ENCODE measurements at regions not wholly inside any gene's neighbourhood (a gene's known extent, or its start where the extent isn't known, plus 50 kb on each side); places are given as distances from the start of the nearest gene placed in this dataset.

DNA sequence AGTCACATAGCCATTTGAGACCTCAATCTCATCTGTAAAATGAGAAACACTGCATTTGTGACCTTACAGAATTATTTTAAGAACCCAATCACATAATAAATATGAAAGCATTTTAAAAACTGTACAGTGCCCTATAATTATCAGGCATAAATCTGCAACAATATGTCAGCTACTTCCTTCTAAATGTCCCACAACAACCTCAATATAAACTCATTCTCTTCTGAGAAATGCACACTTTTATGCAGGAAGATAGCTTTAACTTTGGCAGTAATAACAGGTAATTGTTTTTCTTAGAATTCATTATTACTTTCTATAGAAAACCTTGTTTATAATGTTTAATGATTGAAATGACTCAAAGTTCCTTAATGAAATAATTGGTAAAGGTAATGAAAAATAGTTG lies 400.7 kb upstream of the AGTR1 start:
- no peak for DNase-seq (ENCODE audit: low spot score)

DNA sequence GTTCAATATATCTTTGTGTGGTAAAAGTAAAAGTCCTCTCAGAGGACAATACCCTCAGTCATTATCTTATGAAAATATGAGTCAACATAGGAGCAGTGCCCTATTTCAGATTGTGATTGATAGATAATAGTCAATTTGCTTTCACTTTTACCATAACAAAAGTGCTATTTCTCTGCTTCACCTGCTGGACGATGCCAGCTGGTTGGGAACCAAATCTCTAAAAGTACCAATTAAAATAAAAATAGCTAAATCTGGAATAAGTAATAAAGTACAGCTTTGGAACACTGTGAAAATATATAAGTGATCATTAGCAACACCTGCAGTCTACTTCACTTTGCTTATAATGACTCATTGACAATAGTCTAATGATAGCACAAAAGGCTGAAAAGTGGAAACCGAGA lies 390.3 kb upstream of the AGTR1 start:
- no peak for DNase-seq (ENCODE audit: low spot score)

DNA sequence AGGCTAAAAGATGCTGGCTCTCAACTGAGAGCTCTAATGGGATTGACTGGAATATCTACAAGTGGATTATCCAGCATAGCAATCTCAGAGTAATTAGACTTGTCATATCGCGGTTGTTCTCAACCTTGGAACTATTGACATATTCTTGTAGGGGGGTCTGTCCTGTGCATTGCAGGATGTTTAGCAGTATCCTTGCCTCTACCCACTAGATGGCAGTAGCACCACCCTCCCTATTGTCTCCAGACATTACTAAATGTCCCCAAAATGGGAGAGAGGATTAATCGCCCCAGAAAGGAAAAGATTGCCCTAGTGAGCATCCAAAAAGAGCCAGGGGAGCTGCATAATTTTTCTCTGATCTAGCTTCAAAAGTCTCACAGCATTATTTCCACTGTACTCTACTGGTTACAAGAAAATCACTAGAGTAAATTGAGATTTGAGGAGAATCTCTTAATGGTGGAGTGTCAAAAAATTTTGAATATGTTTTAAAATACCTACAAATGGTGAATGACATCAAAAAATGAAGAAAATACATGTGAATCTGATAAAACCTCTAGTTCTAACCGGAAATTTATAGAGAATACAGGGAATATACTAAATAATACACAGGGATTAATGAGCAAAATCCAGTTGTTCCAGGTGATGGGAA lies 388.2 kb upstream of the AGTR1 start:
- DNase-seq (ENCODE audit: low spot score): no peak

- DNase-seq (ENCODE audit: low spot score): no peak
These were observed 381.9 kb upstream of the AGTR1 start for GRCh38 chr3:148315756-148316155.

GRCh38 chr3:148318240-148318639 lies 379.5 kb upstream of the AGTR1 start:
- DNase-seq (ENCODE audit: low spot score): no peak

GRCh38 chr3:148319161-148319915 lies 378.4 kb upstream of the AGTR1 start:
- no peak for DNase-seq (ENCODE audit: low spot score)

DNA sequence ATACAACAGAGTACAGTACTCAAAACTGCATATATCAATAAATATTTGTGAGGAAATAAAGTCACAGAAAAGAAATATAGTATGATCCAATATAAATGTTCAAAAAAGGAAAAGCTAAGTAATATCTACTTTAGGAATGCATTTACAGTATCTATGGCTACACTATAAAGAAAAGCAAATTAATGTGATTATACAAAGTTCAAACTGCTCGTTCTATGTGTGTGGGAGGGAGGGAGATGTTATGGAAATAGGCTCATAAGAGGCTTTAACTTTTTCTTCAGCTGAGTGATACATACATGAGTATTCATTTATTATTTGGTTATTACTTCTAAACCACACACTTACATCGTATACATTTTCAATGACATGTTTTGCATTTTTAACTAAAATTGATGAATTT lies 377.7 kb upstream of the AGTR1 start:
- DNase-seq (ENCODE audit: low spot score): no peak

- DNase-seq (ENCODE audit: low spot score): no peak
These were observed 368.0 kb upstream of the AGTR1 start for GRCh38 chr3:148329481-148330235.

- no peak for DNase-seq (ENCODE audit: low spot score)
These were observed 367.2 kb upstream of the AGTR1 start for GRCh38 chr3:148330542-148330941.

- no peak for DNase-seq (ENCODE audit: low spot score)
These were observed 366.4 kb upstream of the AGTR1 start for GRCh38 chr3:148331081-148331846.

- DNase-seq (ENCODE audit: low spot score): no peak
These were observed 365.2 kb upstream of the AGTR1 start for GRCh38 chr3:148332509-148332908.

DNA sequence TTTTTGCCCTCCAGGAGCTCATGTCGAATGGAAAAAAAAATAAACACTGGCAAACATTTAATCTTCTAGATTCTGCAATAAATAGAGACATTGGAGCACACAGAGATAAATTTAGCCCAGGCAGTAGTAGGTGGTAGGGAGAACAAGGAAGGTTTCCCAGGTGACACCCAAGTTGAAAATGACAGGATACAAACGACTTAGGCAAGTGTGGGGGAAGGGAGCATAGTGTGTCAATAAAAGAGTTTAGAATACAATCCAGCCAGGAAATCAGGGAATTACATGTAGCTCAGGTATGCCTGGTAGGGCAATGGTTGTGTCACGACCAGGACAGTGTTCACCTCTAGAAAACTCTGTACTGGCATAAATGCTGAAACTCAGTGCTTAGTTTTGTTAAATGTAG lies 364.6 kb upstream of the AGTR1 start:
- DNase-seq (ENCODE audit: low spot score): no peak

DNA sequence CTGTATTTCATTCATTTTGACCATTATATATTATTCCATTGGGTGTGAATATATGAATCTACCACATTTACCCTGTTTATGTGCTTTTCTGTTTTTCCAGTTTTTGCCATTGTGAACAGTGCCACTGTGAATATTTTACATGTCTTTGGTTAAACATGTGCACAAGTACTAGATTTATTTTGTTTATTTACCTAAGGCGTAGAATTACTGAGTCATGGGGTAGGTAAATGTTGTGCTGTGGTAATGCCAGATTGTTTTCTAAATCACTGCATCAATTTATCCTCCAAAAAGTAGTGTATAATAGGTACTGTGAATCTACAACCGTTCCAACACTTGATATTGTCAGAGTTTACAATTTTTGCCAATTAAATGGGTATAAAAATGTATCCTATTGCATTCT lies 362.1 kb upstream of the AGTR1 start:
- DNase-seq (ENCODE audit: low spot score): no peak

GRCh38 chr3:148343416-148343815 lies 354.3 kb upstream of the AGTR1 start:
- DNase-seq (ENCODE audit: low spot score): no peak

DNA sequence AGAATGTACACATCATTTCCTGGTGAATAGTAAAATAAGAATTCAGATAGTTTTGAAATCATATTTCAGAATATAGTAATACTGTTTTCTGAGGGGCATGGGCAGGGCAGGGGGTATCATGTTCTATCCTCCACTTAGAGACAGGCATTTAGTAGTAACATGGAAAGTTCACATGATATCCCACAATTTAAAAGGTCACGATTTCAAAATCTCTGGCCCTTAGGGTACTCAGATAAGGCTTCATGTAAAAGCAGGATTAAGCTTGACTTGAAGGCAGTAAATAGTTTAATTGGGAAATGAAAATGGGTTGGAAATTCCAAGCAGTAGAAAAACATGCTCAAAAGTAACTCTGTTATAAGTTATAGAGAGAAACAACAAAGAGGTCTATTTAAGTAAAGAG lies 353.2 kb upstream of the AGTR1 start:
- no peak for DNase-seq (ENCODE audit: low spot score)

DNA sequence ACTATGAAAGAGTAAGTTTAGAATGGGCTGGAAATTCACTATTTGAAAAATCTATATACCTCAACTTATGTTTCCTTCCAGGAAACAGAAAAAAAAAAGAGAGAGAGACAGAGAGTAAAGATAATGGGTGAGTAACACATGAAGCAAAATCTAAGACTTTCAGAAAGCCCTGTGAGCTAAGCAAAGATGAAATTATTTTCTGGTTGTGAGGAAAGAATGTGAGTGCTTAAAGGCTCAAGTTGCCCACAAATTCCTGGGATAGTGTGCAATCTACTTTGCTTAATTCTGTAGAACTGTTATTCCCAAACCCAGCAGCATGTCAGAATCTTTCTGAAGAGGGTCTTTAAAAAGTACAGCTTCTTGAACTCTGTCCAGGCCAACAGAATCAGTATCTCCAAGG lies 337.7 kb upstream of the AGTR1 start:
- DNase-seq (ENCODE audit: low spot score): no peak

DNA sequence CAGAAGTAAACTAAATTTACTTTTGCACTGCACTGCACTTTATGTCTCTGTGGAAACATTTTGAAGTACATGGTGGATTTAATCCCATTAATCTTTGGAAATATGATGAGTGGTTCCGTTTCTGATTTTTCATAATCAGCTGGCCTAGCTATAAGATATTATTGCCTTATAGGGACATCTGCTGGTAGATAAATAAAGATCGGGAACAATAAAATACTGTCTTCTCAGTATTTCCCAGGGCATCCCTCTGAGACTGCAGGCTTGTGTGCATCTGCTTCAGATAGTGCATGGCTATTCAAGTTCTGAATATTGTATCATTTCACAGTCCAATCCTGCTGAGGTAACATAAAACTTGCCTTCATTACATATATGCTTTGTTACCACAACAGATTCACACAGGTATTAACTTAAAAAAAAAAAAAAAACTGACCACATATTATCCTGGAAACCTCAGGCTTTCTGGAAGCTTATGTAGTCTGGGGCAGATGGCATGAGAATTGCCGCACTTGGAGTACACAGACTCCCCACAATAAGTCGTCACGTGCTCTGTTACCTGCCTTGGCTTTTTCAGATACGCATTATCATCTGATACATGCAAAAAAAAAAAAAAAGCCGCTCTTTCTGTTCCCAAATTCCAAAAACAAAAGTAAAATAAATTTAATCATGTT lies 330.8 kb upstream of the AGTR1 start:
- no peak for DNase-seq (ENCODE audit: low spot score)

DNA sequence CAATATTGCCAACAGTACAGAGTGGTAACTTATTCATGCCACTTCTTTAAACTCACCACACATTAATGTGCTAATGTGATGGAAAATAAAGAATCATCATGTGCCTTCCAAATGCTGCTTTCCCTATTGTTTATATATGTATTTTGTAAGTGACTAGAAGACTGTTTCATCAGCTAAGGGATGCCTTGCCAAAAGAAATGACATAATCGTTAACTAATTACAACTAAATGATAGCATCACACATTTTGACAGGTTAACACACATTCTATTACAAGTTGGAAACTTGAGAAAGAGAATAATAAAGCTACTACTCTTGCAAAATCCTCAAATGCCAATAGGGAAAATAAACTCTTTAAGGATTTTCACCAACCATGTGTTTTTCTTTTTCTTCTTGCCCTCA lies 329.9 kb upstream of the AGTR1 start:
- DNase-seq (ENCODE audit: low spot score): no peak

DNA sequence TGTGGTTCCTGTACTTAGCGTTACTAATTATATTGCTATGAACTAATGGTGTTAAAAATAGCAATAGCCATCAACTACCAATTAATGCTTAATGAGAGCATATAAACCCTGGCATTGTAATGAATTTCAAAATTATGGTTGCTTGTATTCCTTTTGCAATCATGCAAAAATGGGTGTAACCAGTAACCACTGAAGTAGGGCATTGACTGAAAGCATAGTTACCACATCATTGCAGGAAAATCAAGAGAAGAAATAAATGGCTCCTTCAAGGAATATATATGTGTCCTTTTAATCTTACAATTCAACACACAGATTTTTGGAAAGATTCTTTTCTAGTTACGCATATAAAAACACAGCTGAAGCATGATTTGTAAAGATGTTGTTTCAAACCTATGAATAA lies 328.3 kb upstream of the AGTR1 start:
- no peak for DNase-seq (ENCODE audit: low spot score)

DNA sequence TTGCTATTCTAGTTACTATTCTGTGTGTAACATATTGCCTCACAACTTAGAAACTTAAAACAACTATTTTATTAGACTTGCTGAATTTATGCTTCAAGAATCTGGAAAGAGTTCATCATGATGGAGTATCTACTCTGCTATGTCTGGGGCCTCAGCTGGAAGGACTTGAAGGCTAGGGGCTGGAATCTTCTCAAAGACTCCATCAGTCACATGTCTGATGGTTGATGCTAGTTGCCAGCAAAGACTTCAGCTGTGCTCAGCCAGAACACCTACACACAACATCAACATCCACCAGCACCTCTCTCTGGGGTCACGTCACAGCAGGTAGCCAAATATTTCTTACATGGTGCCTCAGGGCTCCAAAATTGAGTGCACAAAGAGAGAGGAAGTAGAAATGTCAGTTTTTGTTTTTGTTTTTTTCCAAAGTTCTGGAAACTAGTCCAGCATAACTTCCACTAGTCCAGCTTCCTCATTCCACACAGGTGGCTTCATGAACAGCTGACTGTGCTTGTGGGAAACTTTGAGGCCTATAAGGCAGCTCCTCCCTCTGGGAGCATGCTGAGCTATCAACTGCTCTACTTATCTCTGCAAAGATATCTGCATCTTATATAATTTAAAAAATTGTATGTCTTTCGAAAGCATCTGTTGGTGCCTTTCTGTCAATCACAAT lies 325.4 kb upstream of the AGTR1 start:
- DNase-seq (ENCODE audit: low spot score): no peak

DNA sequence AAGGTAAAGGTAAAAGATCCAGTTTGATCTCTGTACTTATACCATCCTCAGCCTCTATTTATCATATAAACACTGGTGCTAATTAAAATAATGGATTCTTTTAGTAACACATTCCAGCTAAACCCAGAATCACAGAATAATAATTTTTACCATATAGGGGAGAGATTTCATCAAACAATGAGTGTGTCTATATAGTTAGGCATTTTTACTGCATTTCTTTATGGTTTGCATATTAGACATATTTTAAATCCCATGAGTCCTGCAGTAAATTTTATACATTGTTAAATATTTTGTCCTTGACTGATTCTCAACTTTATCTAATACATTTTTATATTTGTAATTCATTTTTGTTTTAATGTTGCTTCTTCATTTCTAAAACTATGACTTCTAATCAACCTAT lies 323.7 kb upstream of the AGTR1 start:
- DNase-seq (ENCODE audit: low spot score): no peak

All from ureter (tissue), 1 donor.